H7 (cell line): ENCODE measurements at regions not wholly inside any gene's neighbourhood (a gene's known extent, or its start where the extent isn't known, plus 50 kb on each side); places are given as distances from the start of the nearest gene placed in this dataset.
"Not testable (repeated sequence)": the region's sequence is repeated elsewhere in the genome, so short reads cannot be mapped to it uniquely, and the experiment has no call there.

Experiments used
- DNase-seq: peaks from one replicate; pipeline ENCODE4 v3.0.0; 2012
- H3K27me3 ChIP-seq: 2 replicates; pipeline ENCODE4 v1.6.0; 2011; ENCODE audit warnings: mild to moderate bottlenecking, low read length; ENCODE audit not compliant: control insufficient read depth, insufficient read depth
- H3K36me3 ChIP-seq: replicated peaks from 2 replicates; pipeline ENCODE4 v1.5.1; 2011; ENCODE audit warnings: low read length; ENCODE audit not compliant: control insufficient read depth, insufficient read depth
- H3K4me3 ChIP-seq: 2 replicates; pipeline ENCODE4 v1.5.1; 2011; ENCODE audit warnings: low read depth, mild to moderate bottlenecking, control low read depth, low read length, moderate library complexity; ENCODE audit not compliant: insufficient read depth

- no peaks in the 10 kb centered on the region for H3K36me3 ChIP-seq
- no peak overlapping the region for H3K4me3 ChIP-seq
- DNase-seq, result no peak
- H3K27me3 ChIP-seq, result no peaks in the 10 kb centered on the region; the same call in 1 of the 2 replicates
Observed at GRCh38 chr5:87785554-87786335, 373.0 kb upstream of the CCNH start.

DNA sequence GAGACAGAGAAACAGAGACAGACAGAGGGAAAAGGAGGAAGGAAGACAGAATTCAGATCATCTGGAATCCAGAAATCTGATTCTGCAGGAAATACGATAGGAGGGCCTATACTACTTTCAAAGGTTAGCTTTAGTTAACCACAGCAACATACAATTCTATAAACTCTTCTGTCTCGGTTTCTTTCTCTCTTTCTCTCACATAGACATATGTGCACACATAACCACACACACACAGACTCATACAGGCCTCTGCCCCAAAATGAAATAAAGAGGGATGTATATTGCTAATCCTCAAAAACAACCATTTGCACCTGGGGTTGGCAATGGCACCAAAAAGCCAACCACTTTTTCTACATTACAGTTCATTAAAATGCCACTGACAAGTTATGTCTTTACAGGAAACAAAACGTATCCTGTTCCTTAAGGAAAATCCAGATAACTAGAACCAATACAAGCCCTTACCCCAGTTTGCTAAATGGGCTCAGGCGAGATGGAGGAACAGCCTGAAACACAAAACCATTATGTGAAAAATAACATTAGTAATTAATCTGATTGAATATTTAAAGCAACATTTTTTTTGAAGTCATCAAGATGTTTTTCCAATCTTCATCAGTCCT lies 372.3 kb upstream of the CCNH start:
- no peak overlapping the region for H3K4me3 ChIP-seq
- no peaks in the 10 kb centered on the region; the same call in 1 of the 2 replicates for H3K27me3 ChIP-seq
- H3K36me3 ChIP-seq, result no peaks in the 10 kb centered on the region
- DNase-seq, result no peak

GRCh38 chr5:87784311-87784710 lies 371.6 kb upstream of the CCNH start:
- H3K36me3 ChIP-seq, result no peaks in the 10 kb centered on the region
- H3K27me3 ChIP-seq, result no peaks in the 10 kb centered on the region; the same call in 1 of the 2 replicates
- no peak for DNase-seq
- H3K4me3 ChIP-seq, result no peak overlapping the region

GRCh38 chr5:87782916-87783315 lies 370.2 kb upstream of the CCNH start:
- Histone ChIP-seq H3K27me3 (no peaks in the 10 kb centered on the region; the same call in 1 of the 2 replicates), H3K4me3 (no peak overlapping the region), H3K36me3 (no peaks in the 10 kb centered on the region)
- DNase-seq, result no peak

- H3K27me3 ChIP-seq, result no peaks in the 10 kb centered on the region; the same call in 1 of the 2 replicates
- no peak for DNase-seq
- no peak overlapping the region for H3K4me3 ChIP-seq
- H3K36me3 ChIP-seq, result no peaks in the 10 kb centered on the region
Observed at GRCh38 chr5:87781976-87782375, 369.2 kb upstream of the CCNH start.

- peak; percentile 21 for DNase-seq
- no peaks in the 10 kb centered on the region; the same call in 1 of the 2 replicates for H3K27me3 ChIP-seq
- no peaks in the 10 kb centered on the region for H3K36me3 ChIP-seq
- no peak overlapping the region for H3K4me3 ChIP-seq
Observed at GRCh38 chr5:87780831-87781760, 368.4 kb upstream of the CCNH start.

GRCh38 chr5:87778876-87779275 lies 366.1 kb upstream of the CCNH start:
- no peak for DNase-seq
- Histone ChIP-seq H3K4me3 (no peak overlapping the region), H3K36me3 (no peaks in the 10 kb centered on the region), H3K27me3 (no peaks in the 10 kb centered on the region)

DNA sequence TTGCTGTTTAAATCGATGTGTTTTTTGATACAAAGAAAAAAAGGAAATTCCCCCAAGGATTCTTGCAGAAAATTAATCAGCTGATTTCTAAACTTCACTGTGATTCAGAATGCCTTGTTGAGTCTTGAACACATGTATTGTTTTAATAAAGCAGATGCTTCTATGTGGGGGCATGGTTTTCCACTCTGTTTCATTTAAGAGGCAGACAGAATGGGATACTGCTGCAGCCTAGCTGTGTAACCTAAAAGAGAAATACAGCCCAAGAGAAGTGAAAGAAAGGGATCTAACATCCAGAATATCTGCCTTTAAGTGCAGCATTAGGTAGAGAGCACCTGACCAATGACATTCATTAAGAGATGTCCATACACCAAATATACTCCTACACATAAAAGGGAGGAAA lies 365.1 kb upstream of the CCNH start:
- no peak for DNase-seq
- Histone ChIP-seq H3K27me3 (no peaks in the 10 kb centered on the region), H3K36me3 (no peaks in the 10 kb centered on the region), H3K4me3 (no peak overlapping the region)

DNA sequence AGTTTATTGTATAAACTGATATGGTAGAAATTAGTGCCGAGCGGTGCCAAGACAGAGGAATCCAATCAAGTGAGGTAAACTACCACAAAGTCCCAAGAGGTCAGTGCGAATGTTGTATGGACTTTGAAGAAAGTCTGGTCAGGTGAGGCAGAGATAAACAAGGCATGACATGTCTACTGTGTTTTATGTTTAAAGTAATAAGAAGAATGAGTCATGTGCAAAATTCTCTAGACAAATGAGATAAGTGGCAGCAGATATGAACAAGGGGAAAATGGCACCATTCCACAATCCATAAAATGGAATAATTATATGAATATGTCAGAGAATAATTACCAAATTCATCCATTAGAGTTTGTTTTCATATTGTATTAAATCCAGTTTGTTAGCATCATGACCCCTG lies 364.1 kb upstream of the CCNH start:
- no peaks in the 10 kb centered on the region for H3K36me3 ChIP-seq
- H3K4me3 ChIP-seq, result no peak overlapping the region
- no peak for DNase-seq
- no peaks in the 10 kb centered on the region for H3K27me3 ChIP-seq

DNA sequence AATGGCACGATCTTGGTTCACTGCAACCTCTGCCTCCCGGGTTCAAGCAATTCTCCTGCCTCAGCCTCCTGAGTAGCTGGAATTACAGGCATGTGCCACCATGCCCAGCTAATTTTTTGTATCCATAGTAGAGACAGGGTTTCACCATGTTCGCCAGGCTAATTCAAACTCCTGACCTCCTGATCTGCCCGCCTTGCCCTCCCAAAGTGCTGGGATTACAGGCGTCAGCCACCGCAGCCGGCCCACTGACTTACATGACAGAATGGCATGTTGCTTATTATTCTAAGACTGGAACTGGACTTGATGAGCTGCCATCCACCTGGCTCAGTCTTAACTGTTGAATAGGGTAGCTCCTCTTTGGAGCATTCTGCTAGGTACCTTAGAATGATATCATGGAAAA lies 363.6 kb upstream of the CCNH start:
- not testable (repeated sequence) for H3K4me3 ChIP-seq, H3K36me3 ChIP-seq, H3K27me3 ChIP-seq, DNase-seq

DNA sequence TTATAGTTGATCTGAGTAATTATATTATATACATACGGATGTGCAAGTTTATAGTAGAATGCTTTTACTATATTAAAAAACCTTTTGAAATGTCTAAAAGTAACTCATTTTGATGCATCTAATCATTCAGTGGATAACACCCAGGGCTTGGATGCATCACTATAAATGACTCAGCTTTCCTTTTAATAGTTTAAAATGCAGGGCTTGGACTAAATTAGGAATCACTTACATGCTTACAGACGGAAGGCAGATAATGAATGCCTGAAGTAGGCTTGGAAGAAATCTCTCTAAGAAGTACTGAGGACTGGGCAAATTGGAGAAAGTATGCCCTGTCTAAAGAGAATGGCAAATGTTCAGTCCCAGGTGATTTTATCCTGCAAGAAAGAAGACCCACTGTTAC lies 362.5 kb upstream of the CCNH start:
- no peak for DNase-seq
- no peak overlapping the region for H3K4me3 ChIP-seq
- no peaks in the 10 kb centered on the region for H3K27me3 ChIP-seq
- no peaks in the 10 kb centered on the region for H3K36me3 ChIP-seq

DNA sequence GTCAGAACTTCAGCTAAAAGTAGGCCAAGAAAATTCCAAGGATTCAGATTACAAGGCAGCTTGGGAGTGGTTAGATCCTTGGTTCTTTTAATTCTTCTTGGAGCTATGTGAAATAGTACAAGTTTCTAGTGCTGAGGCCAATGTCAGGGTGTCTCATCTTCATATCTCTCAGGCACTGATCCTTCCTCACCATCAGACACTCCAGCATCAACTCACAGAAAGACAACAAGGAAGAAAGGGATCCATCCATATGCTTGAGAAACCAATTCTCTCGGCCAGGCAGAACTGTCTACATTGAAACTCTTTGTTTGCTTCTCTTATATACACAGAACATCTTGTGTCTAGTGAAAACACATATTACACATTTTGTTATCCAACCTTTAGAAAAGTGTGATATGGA lies 362.1 kb upstream of the CCNH start:
- Histone ChIP-seq H3K27me3 (no peaks in the 10 kb centered on the region), H3K36me3 (no peaks in the 10 kb centered on the region), H3K4me3 (no peak overlapping the region)
- no peak for DNase-seq

DNA sequence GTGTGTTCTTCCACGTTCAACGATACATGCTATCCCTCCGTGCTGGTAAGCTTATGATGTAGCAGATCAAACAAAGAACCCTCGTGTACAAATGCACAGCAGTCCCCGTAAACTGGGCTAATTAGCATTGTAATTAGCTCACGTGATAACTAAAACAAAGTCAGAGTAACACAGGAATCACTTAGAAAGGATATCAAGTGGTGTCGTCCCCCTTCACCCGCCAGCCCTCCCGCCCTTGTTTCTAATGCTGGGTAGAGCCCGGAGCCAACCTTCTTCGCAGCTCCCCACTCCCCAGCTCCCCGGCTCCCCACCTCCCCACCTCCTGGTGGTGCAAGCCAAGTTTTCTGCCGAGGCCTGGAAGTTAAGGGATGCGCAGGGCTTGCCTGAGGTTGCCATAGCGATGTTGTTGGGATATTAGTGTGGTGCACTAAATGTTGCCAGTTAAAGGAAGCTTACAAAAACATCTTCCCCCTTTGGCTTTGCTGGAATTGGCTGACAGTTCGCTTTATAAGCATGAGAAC lies 357.9 kb upstream of the CCNH start:
- peak; percentile 42 for DNase-seq
- Histone ChIP-seq H3K36me3 (no peaks in the 10 kb centered on the region), H3K4me3 (peak overlapping the region; percentile 21; the same call in 1 of the 2 replicates), H3K27me3 (no peaks in the 10 kb centered on the region)

DNA sequence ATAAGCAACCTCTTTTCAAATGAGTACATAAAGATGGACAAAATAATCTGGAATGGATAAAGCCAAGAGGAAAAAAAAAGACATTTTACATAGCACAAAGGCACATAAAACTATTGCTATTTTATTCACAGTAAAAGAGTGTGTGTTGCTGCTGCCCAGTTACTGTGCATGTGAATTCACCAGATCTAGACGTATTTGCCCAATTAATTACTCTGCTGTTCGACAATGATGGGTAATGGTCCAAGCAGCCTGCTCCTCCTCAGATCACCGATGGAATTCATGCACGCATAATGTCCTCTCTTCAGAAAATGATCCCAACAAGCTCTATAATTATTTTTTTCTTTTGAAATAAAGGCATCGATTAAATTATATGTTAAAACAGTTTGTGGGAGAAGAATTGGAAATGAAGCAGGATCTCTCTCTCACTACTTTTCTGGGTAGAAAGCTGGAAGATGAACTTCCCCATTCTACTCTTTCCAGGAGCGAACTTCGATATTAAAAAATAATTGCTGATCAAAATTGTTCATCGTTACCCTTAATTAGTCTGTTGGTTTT lies 357.4 kb upstream of the CCNH start:
- Histone ChIP-seq H3K36me3 (no peaks in the 10 kb centered on the region), H3K27me3 (no peaks in the 10 kb centered on the region), H3K4me3 (no peak overlapping the region)
- no peak for DNase-seq
